ENCODE measurements at regions not wholly inside any gene's neighbourhood (a gene's known extent, or its start where the extent isn't known, plus 50 kb on each side); places are given as distances from the start of the nearest gene placed in this dataset.

DNA sequence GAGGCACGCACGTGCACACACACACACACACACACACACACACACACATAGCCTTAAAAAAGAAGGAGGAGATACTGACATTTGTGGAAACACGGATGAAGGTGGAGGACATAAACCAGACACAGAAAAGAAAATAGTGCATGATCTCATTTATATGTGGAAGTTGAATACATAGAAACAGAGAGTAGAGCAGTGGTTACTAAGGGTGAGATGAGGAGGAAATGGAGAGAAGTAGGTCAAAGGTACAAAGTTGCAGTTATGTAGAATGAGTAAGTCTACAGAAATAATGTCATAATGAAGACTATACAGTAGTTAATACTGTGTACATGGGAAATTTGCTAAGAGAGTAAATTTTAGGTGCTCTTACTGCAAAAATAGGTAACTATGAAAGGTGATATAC lies 412.2 kb upstream of the CDH9 start:
- TF ChIP-seq POLR2AphosphoS5 (IDR thresholded peaks at IDR 0.05; ENCODE audit: low read depth) (no peak), EZH2 (IDR thresholded peaks at IDR 0.05; ENCODE audit: low read depth, unreplicated experiment) (no peak), EZH2phosphoT487 (IDR thresholded peaks at IDR 0.05; ENCODE audit: unreplicated experiment) (no peak), ZNF331 (CRISPR knock-in tag; IDR thresholded peaks at IDR 0.05; ENCODE audit: low read depth) (no peak), CREB1 (CRISPR knock-in tag; IDR thresholded peaks at IDR 0.05; ENCODE audit: low read depth) (no peak), JUNB (IDR thresholded peaks at IDR 0.05; ENCODE audit: unreplicated experiment) (no peak), ZNF114 (CRISPR knock-in tag; IDR thresholded peaks at IDR 0.05) (no peak), STAT1 (IDR thresholded peaks at IDR 0.05; ENCODE audit: unreplicated experiment) (no peak)
- TF ChIP-seq, protein P1, sequence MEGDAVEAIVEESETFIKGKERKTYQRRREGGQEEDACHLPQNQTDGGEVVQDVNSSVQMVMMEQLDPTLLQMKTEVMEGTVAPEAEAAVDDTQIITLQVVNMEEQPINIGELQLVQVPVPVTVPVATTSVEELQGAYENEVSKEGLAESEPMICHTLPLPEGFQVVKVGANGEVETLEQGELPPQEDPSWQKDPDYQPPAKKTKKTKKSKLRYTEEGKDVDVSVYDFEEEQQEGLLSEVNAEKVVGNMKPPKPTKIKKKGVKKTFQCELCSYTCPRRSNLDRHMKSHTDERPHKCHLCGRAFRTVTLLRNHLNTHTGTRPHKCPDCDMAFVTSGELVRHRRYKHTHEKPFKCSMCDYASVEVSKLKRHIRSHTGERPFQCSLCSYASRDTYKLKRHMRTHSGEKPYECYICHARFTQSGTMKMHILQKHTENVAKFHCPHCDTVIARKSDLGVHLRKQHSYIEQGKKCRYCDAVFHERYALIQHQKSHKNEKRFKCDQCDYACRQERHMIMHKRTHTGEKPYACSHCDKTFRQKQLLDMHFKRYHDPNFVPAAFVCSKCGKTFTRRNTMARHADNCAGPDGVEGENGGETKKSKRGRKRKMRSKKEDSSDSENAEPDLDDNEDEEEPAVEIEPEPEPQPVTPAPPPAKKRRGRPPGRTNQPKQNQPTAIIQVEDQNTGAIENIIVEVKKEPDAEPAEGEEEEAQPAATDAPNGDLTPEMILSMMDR (conservative IDR thresholded peaks at IDR 0.05; ENCODE audit: low read depth in 2 of 2), result no peak
- TF ChIP-seq, protein P2, sequence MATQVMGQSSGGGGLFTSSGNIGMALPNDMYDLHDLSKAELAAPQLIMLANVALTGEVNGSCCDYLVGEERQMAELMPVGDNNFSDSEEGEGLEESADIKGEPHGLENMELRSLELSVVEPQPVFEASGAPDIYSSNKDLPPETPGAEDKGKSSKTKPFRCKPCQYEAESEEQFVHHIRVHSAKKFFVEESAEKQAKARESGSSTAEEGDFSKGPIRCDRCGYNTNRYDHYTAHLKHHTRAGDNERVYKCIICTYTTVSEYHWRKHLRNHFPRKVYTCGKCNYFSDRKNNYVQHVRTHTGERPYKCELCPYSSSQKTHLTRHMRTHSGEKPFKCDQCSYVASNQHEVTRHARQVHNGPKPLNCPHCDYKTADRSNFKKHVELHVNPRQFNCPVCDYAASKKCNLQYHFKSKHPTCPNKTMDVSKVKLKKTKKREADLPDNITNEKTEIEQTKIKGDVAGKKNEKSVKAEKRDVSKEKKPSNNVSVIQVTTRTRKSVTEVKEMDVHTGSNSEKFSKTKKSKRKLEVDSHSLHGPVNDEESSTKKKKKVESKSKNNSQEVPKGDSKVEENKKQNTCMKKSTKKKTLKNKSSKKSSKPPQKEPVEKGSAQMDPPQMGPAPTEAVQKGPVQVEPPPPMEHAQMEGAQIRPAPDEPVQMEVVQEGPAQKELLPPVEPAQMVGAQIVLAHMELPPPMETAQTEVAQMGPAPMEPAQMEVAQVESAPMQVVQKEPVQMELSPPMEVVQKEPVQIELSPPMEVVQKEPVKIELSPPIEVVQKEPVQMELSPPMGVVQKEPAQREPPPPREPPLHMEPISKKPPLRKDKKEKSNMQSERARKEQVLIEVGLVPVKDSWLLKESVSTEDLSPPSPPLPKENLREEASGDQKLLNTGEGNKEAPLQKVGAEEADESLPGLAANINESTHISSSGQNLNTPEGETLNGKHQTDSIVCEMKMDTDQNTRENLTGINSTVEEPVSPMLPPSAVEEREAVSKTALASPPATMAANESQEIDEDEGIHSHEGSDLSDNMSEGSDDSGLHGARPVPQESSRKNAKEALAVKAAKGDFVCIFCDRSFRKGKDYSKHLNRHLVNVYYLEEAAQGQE (IDR thresholded peaks at IDR 0.05; ENCODE audit: unreplicated experiment), result no peak

Data from GM23338 (cell line).